ENCODE measurements at regions not wholly inside any gene's neighbourhood (a gene's known extent, or its start where the extent isn't known, plus 50 kb on each side); places are given as distances from the start of the nearest gene placed in this dataset.

GRCh38 chr18:61657066-61657732 is 235.6 kb downstream of the RNF152 start:
- Histone ChIP-seq H3K9ac (ENCODE audit: low read depth, low read length) (no peak overlapping the region), H3K4me2 (ENCODE audit: insufficient read depth, low read length) (no peak overlapping the region), H3K79me2 (ENCODE audit: insufficient read depth, low read length) (no peaks in the 10 kb centered on the region), H3K4me3 (ENCODE audit: low read depth in 1 of 2, low read length in 2 of 2) (no peak overlapping the region), H3K27ac (ENCODE audit: low read length) (no peak overlapping the region), H3K4me1 (ENCODE audit: insufficient read depth, low read length) (no peaks in the 10 kb centered on the region), H3K9me3 (ENCODE audit: insufficient read depth, low read length, severe bottlenecking) (no peaks in the 10 kb centered on the region), H3K27me3 (ENCODE audit: insufficient read depth, low read length, poor library complexity) (no peaks in the 10 kb centered on the region), H2AFZ (ENCODE audit: low read depth, low read length) (no peak overlapping the region), H3K36me3 (ENCODE audit: insufficient read depth, low read length) (no peaks in the 10 kb centered on the region), H4K20me1 (ENCODE audit: insufficient read depth, low read length) (no peaks in the 10 kb centered on the region)
- no peak for TF ChIP-seq EZH2 (IDR thresholded peaks at IDR 0.05; ENCODE audit: borderline replicate concordance, low read depth, low read length, severe bottlenecking)
- TF ChIP-seq, protein P1, sequence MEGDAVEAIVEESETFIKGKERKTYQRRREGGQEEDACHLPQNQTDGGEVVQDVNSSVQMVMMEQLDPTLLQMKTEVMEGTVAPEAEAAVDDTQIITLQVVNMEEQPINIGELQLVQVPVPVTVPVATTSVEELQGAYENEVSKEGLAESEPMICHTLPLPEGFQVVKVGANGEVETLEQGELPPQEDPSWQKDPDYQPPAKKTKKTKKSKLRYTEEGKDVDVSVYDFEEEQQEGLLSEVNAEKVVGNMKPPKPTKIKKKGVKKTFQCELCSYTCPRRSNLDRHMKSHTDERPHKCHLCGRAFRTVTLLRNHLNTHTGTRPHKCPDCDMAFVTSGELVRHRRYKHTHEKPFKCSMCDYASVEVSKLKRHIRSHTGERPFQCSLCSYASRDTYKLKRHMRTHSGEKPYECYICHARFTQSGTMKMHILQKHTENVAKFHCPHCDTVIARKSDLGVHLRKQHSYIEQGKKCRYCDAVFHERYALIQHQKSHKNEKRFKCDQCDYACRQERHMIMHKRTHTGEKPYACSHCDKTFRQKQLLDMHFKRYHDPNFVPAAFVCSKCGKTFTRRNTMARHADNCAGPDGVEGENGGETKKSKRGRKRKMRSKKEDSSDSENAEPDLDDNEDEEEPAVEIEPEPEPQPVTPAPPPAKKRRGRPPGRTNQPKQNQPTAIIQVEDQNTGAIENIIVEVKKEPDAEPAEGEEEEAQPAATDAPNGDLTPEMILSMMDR (IDR thresholded peaks at IDR 0.05; ENCODE audit: borderline replicate concordance, extremely low read depth, low read length, poor library complexity, severe bottlenecking): no peak
- no peak for DNase-seq
- ATAC-seq (ENCODE audit: insufficient read depth, low read depth): no peak

- ATAC-seq (ENCODE audit: insufficient read depth, low read depth) (no peak), DNase-seq (no peak)
- Histone ChIP-seq H3K4me2 (ENCODE audit: insufficient read depth, low read length) (no peak overlapping the region), H3K36me3 (ENCODE audit: insufficient read depth, low read length) (no peaks in the 10 kb centered on the region), H2AFZ (ENCODE audit: low read depth, low read length) (no peak overlapping the region), H3K4me3 (ENCODE audit: low read depth in 1 of 2, low read length in 2 of 2) (no peak overlapping the region), H3K4me1 (ENCODE audit: insufficient read depth, low read length) (no peaks in the 10 kb centered on the region), H3K79me2 (ENCODE audit: insufficient read depth, low read length) (no peaks in the 10 kb centered on the region), H4K20me1 (ENCODE audit: insufficient read depth, low read length) (no peaks in the 10 kb centered on the region), H3K9me3 (ENCODE audit: insufficient read depth, low read length, severe bottlenecking) (no peaks in the 10 kb centered on the region), H3K27me3 (ENCODE audit: insufficient read depth, low read length, poor library complexity) (no peaks in the 10 kb centered on the region), H3K9ac (ENCODE audit: low read depth, low read length) (no peak overlapping the region), H3K27ac (ENCODE audit: low read length) (no peak overlapping the region)
- no peak for TF ChIP-seq EZH2 (IDR thresholded peaks at IDR 0.05; ENCODE audit: borderline replicate concordance, low read depth, low read length, severe bottlenecking)
- TF ChIP-seq, protein P1 (IDR thresholded peaks at IDR 0.05; ENCODE audit: borderline replicate concordance, extremely low read depth, low read length, poor library complexity, severe bottlenecking): no peak
Observed at GRCh38 chr18:61655630-61656029, 237.2 kb downstream of the RNF152 start.

DNA sequence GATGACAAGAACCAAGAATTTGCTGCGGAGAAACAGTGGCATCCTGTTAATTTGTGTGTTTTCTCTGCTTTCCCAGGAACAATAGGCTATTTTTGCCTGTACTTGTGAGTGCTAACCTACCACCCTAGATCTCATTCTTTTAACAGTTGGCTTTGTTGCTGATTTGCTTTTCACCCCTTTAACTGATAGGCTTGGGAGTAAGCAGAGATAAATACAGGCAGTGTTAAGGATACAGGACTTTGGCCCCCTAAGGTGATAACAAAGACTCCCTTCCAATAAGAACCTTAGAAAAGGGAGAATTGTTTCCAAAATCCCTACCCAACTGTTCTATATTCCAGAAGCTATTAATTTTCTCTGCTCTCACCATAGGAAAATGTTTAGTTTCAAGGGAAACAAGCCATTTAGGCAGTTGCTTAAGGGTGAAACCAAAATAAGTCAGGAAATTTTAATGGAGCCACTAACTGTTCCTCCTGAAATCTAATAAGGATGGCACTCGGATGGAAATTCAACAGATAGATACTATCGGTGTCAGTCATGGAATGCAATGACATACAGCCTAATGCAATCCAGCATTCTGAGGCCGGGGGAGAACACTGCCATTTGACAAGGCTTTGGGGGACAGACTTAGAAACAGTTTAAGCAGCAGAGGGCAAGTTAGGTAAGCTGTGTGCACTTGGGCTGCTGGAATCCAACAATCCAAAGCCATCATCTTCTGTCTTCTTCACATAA is 238.8 kb downstream of the RNF152 start:
- ATAC-seq (ENCODE audit: insufficient read depth, low read depth) (no peak), DNase-seq (no peak)
- Histone ChIP-seq H4K20me1 (ENCODE audit: insufficient read depth, low read length) (no peaks in the 10 kb centered on the region), H3K36me3 (ENCODE audit: insufficient read depth, low read length) (no peaks in the 10 kb centered on the region), H3K4me2 (ENCODE audit: insufficient read depth, low read length) (no peak overlapping the region), H3K9me3 (ENCODE audit: insufficient read depth, low read length, severe bottlenecking) (no peaks in the 10 kb centered on the region), H3K9ac (ENCODE audit: low read depth, low read length) (no peak overlapping the region), H3K79me2 (ENCODE audit: insufficient read depth, low read length) (no peaks in the 10 kb centered on the region), H3K27me3 (ENCODE audit: insufficient read depth, low read length, poor library complexity) (no peaks in the 10 kb centered on the region), H2AFZ (ENCODE audit: low read depth, low read length) (no peak overlapping the region), H3K27ac (ENCODE audit: low read length) (no peak overlapping the region), H3K4me3 (ENCODE audit: low read depth in 1 of 2, low read length in 2 of 2) (no peak overlapping the region), H3K4me1 (ENCODE audit: insufficient read depth, low read length) (no peaks in the 10 kb centered on the region)
- TF ChIP-seq EZH2 (IDR thresholded peaks at IDR 0.05; ENCODE audit: borderline replicate concordance, low read depth, low read length, severe bottlenecking): no peak
- TF ChIP-seq, protein P1 (IDR thresholded peaks at IDR 0.05; ENCODE audit: borderline replicate concordance, extremely low read depth, low read length, poor library complexity, severe bottlenecking): no peak

Data from DND-41 (cell line).